GM12891 (cell line): ENCODE measurements at regions not wholly inside any gene's neighbourhood (a gene's known extent, or its start where the extent isn't known, plus 50 kb on each side); places are given as distances from the start of the nearest gene placed in this dataset.

Source experiments
- DNase-seq: peaks from one replicate; pipeline ENCODE4 v3.0.0; 2011; ENCODE audit warnings: low spot score; ENCODE audit not compliant: insufficient read length
- FAIRE-seq: peaks from 2 replicates; lab custom pipeline; 2011; peaks lifted over from hg19 to GRCh38; lab: Jason Lieb, UNC
- PAX5 ChIP-seq: IDR thresholded peaks from 2 replicates; pipeline ENCODE4 v1.6.1; 2011; ENCODE audit warnings: low read length, moderate library complexity, mild to moderate bottlenecking; ENCODE audit not compliant: insufficient read depth, severe bottlenecking
- POLR2A ChIP-seq: IDR thresholded peaks from 2 replicates; pipeline ENCODE4 v1.6.1; 2011; ENCODE audit warnings: low read depth, low read length, control low read depth
- POLR2AphosphoS5 ChIP-seq: IDR thresholded peaks from 2 replicates; pipeline ENCODE4 v1.6.1; 2011; ENCODE audit warnings: low read depth, low read length, control low read depth
- POU2F2 ChIP-seq: IDR thresholded peaks from 2 replicates; pipeline ENCODE4 v1.6.1; 2011; ENCODE audit warnings: low read depth, mild to moderate bottlenecking, control low read depth, low read length, moderate library complexity
- SPI1 ChIP-seq: IDR thresholded peaks from 2 replicates; pipeline ENCODE4 v1.6.1; 2011; ENCODE audit warnings: low read depth, low read length, control low read depth
- TAF1 ChIP-seq: IDR thresholded peaks from 2 replicates; pipeline ENCODE4 v1.6.1; 2011; ENCODE audit warnings: low read depth, low read length, control low read depth

- TF ChIP-seq POU2F2 (no peak), SPI1 (no peak), POLR2A (no peak), POLR2AphosphoS5 (no peak)
- DNase-seq (no peak), FAIRE-seq (no peak)
These were observed 386.7 kb upstream of the ZFHX3 start for GRCh38 chr16:73434621-73435020.

GRCh38 chr16:73433731-73434307 lies 385.9 kb upstream of the ZFHX3 start:
- TF ChIP-seq POLR2AphosphoS5 = no peak
- no peak for TF ChIP-seq PAX5
- no peak for TF ChIP-seq SPI1
- no peak for TF ChIP-seq POLR2A
- no peak for TF ChIP-seq TAF1
- no peak for TF ChIP-seq POU2F2
- no peak for FAIRE-seq
- no peak for DNase-seq

GRCh38 chr16:73432850-73433730 lies 385.2 kb upstream of the ZFHX3 start:
- no peak for TF ChIP-seq TAF1
- no peak for TF ChIP-seq PAX5
- TF ChIP-seq POLR2A = no peak
- no peak for TF ChIP-seq POU2F2
- TF ChIP-seq SPI1 = no peak
- TF ChIP-seq POLR2AphosphoS5 = no peak
- DNase-seq (no peak), FAIRE-seq (no peak)

GRCh38 chr16:73430138-73430537 lies 382.2 kb upstream of the ZFHX3 start:
- TF ChIP-seq TAF1 (no peak), PAX5 (no peak), SPI1 (no peak), POLR2A (no peak), POLR2AphosphoS5 (no peak), POU2F2 (no peak)
- DNase-seq = no peak
- FAIRE-seq = no peak

DNA sequence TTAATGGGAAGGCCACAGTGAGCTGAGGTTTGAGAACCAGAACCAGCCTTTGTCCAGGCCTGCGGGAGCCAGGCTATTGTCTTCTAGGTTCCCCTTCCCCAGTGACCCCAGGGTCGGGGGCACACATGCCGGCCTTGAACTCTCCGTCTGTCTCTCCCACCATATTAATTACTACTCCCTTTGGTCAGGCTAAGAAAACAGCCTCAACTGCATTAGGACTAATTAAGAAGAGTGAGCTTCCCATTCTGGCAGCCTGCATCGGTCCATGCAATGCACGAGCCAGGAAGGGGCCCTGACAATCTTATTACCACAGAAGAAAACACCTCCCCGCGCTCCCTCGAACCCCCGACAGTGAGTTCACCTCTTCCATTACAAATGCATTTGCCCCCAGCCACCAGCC lies 380.2 kb upstream of the ZFHX3 start:
- TF ChIP-seq PAX5 = no peak
- TF ChIP-seq POU2F2 = no peak
- TF ChIP-seq POLR2A = no peak
- TF ChIP-seq SPI1 = no peak
- TF ChIP-seq POLR2AphosphoS5 = no peak
- TF ChIP-seq TAF1 = no peak
- DNase-seq = no peak
- FAIRE-seq = no peak

DNA sequence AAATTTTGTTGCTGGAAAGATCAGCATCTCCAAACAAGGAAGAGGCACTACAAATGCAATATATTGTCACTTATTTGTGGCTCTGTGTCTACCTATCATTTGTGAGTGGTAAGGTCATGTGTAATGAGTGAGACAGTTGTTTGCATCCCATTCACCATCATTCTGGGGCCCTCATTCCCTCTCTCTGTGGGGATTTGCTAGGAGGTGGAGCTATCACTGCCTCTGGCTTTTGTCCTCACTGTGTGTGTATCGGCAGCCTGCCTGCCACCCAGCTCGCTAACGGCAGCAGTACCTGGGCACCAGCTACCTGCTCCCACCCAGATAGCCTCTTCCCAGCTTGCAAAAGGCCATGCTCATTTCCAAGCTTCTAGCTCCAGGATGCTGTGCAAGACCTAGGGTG lies 379.2 kb upstream of the ZFHX3 start:
- DNase-seq (no peak), FAIRE-seq (no peak)
- TF ChIP-seq POU2F2 = no peak
- TF ChIP-seq TAF1 = no peak
- no peak for TF ChIP-seq PAX5
- no peak for TF ChIP-seq SPI1
- TF ChIP-seq POLR2A = no peak
- TF ChIP-seq POLR2AphosphoS5 = no peak

- FAIRE-seq = no peak
- no peak for DNase-seq
- TF ChIP-seq POU2F2 (no peak), TAF1 (no peak), POLR2AphosphoS5 (no peak), SPI1 (no peak), PAX5 (no peak), POLR2A (no peak)
These were observed 378.7 kb upstream of the ZFHX3 start for GRCh38 chr16:73426433-73427160.

GRCh38 chr16:73420676-73421075 lies 372.7 kb upstream of the ZFHX3 start:
- TF ChIP-seq POLR2AphosphoS5 = no peak
- TF ChIP-seq TAF1 = no peak
- no peak for TF ChIP-seq POU2F2
- no peak for TF ChIP-seq PAX5
- TF ChIP-seq POLR2A = no peak
- DNase-seq (no peak), FAIRE-seq (no peak)

DNA sequence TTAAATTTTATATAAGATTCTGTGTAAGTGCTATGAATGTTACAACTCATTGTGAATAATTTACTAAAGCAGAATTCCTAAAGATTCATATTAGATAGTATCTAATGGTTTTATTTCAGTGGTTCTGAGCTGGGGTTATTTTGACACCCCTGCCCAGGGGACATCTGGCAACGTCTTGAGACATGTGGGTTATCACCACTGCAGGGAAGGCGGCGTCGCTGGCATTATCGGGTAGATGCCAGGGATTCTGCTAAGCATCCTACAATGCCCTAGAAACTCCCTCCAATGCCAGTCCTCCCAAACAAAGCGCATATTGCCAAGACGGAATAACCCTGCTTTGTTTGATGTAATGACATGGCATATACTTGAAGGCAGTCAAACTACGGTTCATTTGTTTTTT lies 372.3 kb upstream of the ZFHX3 start:
- DNase-seq (no peak), FAIRE-seq (no peak)
- no peak for TF ChIP-seq POLR2A
- no peak for TF ChIP-seq PAX5
- TF ChIP-seq POLR2AphosphoS5 = no peak
- TF ChIP-seq SPI1 = no peak
- TF ChIP-seq TAF1 = no peak
- TF ChIP-seq POU2F2 = no peak

- FAIRE-seq (no peak), DNase-seq (no peak)
- TF ChIP-seq POU2F2 (no peak), SPI1 (no peak), PAX5 (no peak), POLR2AphosphoS5 (no peak), POLR2A (no peak), TAF1 (no peak)
These were observed 370.8 kb upstream of the ZFHX3 start for GRCh38 chr16:73418691-73419090.
